ENCODE measurements at regions not wholly inside any gene's neighbourhood (a gene's known extent, or its start where the extent isn't known, plus 50 kb on each side); places are given as distances from the start of the nearest gene placed in this dataset.

GRCh38 chr12:19665121-19665900 is 226.0 kb downstream of the AEBP2 start:
- no peak for TF ChIP-seq CTCF (IDR thresholded peaks at IDR 0.05; ENCODE audit: low read depth, low read length)
- ChIA-PET POLR2A (interaction anchor here (0.7 kb wide), 1 partner anchor 37 kb away, joined by 6 read pairs; no protein-coding TSS in a partner anchor), CTCF (interaction anchor here (0.6 to 0.7 kb wide), 2 partner anchors 31 to 1224 kb away, joined by 3 to 8 read pairs; no protein-coding TSS in a partner anchor)
- DNase-seq (ENCODE audit: low read depth, low spot score): no peak
- H3K27ac ChIP-seq (ENCODE audit: low read depth, low read length): no peak overlapping the region
- H3K27me3 ChIP-seq (ENCODE audit: control insufficient read depth, insufficient read depth, low read length): no peaks in the 10 kb centered on the region
- no peaks in the 10 kb centered on the region for H3K9me3 ChIP-seq (ENCODE audit: control insufficient read depth, insufficient read depth, low read length)
- H3K4me3 ChIP-seq (ENCODE audit: low read depth, low read length): no peak overlapping the region

GRCh38 chr12:19666070-19666469 is 226.8 kb downstream of the AEBP2 start:
- Histone ChIP-seq H3K27me3 (ENCODE audit: control insufficient read depth, insufficient read depth, low read length) (no peaks in the 10 kb centered on the region), H3K9me3 (ENCODE audit: control insufficient read depth, insufficient read depth, low read length) (no peaks in the 10 kb centered on the region), H3K27ac (ENCODE audit: low read depth, low read length) (no peak overlapping the region), H3K4me3 (ENCODE audit: low read depth, low read length) (no peak overlapping the region)
- CTCF ChIA-PET: interaction anchor here (0.6 kb wide), 1 partner anchor 30 kb away, joined by 3 read pairs; no protein-coding TSS in a partner anchor
- no peak for TF ChIP-seq CTCF (IDR thresholded peaks at IDR 0.05; ENCODE audit: low read depth, low read length)
- DNase-seq (ENCODE audit: low read depth, low spot score): no peak
- POLR2A ChIA-PET: no interaction called here

GRCh38 chr12:19669793-19670192 is 230.5 kb downstream of the AEBP2 start:
- Histone ChIP-seq H3K9me3 (ENCODE audit: control insufficient read depth, insufficient read depth, low read length) (no peaks in the 10 kb centered on the region), H3K27me3 (ENCODE audit: control insufficient read depth, insufficient read depth, low read length) (no peaks in the 10 kb centered on the region), H3K27ac (ENCODE audit: low read depth, low read length) (no peak overlapping the region), H3K4me3 (ENCODE audit: low read depth, low read length) (no peak overlapping the region)
- TF ChIP-seq CTCF (IDR thresholded peaks at IDR 0.05; ENCODE audit: low read depth, low read length): no peak
- CTCF ChIA-PET: no interaction called here
- no peak for DNase-seq (ENCODE audit: low read depth, low spot score)
- POLR2A ChIA-PET: no interaction called here

GRCh38 chr12:19671695-19672094 is 232.4 kb downstream of the AEBP2 start:
- POLR2A ChIA-PET: no interaction called here
- H3K9me3 ChIP-seq (ENCODE audit: control insufficient read depth, insufficient read depth, low read length): no peaks in the 10 kb centered on the region
- CTCF ChIA-PET: interaction anchor here (0.7 kb wide), 1 partner anchor 15 kb away, joined by 6 read pairs; no protein-coding TSS in a partner anchor

More at GRCh38 chr12:19671695-19672094, 232.4 kb downstream of the AEBP2 start:
- no peak overlapping the region for H3K4me3 ChIP-seq (ENCODE audit: low read depth, low read length)
- no peak overlapping the region for H3K27ac ChIP-seq (ENCODE audit: low read depth, low read length)
- DNase-seq (ENCODE audit: low read depth, low spot score): no peak
- no peaks in the 10 kb centered on the region for H3K27me3 ChIP-seq (ENCODE audit: control insufficient read depth, insufficient read depth, low read length)
- no peak for TF ChIP-seq CTCF (IDR thresholded peaks at IDR 0.05; ENCODE audit: low read depth, low read length)
